Retinal pigment epithelial cell (primary cell): ENCODE measurements at regions not wholly inside any gene's neighbourhood (a gene's known extent, or its start where the extent isn't known, plus 50 kb on each side); places are given as distances from the start of the nearest gene placed in this dataset.
A peak's percentile ranks its signal among the peaks of the same experiment; 100 is the strongest.

Experiments used
- DNase-seq: peaks from one replicate; pipeline ENCODE4 v3.0.0-alpha.2; 2010; ENCODE audit warnings: low read depth
- H3K4me3 ChIP-seq: 2 replicates; pipeline ENCODE4 v1.5.1; 2011; ENCODE audit warnings: mild to moderate bottlenecking, low read length, control low read depth, moderate library complexity
- TF ChIP-seq, protein P1 (sequence below): conservative IDR thresholded peaks from 2 replicates; pipeline ENCODE4 v1.5.1; 2011; ENCODE audit warnings: low read depth, low read length, control low read depth, inconsistent platforms

DNA sequence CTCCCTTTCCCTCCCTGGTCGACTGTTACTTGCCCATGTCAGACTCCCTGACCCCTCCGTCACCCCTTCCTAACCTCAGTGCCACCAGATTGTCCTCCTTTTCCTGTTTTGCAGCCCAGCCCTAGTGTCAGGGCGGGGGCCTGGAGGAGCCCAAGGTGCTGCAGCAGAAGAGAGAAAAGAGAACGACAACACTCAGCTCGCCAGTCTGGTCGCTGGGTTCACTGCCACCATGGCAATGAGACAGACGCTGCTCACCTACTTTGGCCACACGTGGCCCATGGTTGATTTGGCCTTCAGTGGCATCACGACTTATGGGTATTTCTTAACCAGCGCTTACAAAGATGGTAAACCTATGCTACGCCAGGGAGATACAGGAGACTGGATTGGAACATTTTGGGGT, 108.4 kb upstream of the RMDN2 start:
- H3K4me3 ChIP-seq = no peak overlapping the region
- DNase-seq = no peak
- TF ChIP-seq, protein P1, sequence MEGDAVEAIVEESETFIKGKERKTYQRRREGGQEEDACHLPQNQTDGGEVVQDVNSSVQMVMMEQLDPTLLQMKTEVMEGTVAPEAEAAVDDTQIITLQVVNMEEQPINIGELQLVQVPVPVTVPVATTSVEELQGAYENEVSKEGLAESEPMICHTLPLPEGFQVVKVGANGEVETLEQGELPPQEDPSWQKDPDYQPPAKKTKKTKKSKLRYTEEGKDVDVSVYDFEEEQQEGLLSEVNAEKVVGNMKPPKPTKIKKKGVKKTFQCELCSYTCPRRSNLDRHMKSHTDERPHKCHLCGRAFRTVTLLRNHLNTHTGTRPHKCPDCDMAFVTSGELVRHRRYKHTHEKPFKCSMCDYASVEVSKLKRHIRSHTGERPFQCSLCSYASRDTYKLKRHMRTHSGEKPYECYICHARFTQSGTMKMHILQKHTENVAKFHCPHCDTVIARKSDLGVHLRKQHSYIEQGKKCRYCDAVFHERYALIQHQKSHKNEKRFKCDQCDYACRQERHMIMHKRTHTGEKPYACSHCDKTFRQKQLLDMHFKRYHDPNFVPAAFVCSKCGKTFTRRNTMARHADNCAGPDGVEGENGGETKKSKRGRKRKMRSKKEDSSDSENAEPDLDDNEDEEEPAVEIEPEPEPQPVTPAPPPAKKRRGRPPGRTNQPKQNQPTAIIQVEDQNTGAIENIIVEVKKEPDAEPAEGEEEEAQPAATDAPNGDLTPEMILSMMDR = no peak

DNA sequence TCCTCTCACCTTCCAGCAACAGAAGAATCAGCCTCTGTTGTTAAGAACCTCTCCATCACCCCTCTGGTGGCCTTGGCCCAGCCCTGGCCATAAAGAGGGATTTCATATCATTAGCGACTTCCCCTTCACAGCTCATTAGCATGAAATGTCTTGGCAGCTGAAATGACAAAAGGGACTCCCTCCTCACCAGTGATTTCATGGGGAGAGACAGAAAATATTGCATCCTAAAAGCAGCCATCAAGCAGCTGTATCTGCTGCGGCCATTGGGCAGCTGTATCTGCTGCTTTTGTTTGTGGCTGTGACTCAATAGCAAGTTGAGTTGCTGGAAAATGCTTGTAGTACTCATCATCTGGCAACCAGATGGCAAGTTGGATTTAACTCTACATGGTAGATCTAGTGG, 105.9 kb upstream of the RMDN2 start:
- DNase-seq = no peak
- no peak overlapping the region for H3K4me3 ChIP-seq

DNA sequence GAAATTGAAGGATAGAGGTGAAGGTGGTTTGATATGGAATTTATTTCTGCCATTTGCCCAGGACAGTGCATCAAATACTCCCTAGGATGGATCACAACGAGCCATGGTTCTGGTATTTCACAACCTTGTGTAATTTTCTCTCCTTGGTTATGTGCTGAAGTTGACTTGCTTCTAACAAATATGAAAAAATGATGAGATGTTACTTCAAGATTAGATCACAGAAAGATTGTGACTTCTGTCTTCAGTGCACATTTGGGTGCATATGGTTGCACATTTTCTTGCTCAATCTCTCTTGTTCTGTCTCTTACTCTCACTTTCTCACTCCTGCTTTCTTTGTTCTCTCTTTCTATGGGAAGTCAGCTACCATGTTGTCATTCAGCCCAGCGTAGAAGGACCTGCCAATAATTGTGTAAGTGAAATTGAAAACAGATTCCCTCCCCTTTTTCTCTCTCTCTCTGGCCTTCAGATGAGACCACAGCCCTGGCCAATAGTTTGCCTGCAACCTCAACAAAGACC, 104.6 kb upstream of the RMDN2 start:
- no peak for DNase-seq

More for the DNA sequence above, 105.9 kb upstream of the RMDN2 start:
- TF ChIP-seq, protein P1 = no peak

DNA sequence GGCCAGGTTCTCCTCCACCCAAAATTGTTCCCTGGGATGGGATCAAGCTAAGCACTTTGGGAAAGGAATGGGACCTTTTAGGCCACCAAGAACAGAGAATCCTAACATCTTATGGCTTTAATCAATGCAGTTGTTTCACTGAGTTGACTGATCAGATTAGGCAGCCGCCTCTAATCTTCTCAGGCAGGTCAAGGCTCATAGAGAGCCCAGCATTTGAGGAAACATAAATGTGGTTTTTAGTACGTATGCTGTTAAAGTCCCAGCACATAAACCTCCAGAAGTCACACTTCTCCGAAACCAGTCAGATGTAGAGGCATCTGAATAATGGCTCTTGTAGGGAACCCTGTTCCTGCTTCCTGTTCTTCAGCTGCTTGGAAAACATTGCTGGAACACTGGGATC, 99.5 kb upstream of the RMDN2 start:
- DNase-seq = no peak
- TF ChIP-seq, protein P1 = no peak
- H3K4me3 ChIP-seq = no peak overlapping the region

More for the DNA sequence above, 104.6 kb upstream of the RMDN2 start:
- TF ChIP-seq, protein P1 = no peak
- no peak overlapping the region for H3K4me3 ChIP-seq

DNA sequence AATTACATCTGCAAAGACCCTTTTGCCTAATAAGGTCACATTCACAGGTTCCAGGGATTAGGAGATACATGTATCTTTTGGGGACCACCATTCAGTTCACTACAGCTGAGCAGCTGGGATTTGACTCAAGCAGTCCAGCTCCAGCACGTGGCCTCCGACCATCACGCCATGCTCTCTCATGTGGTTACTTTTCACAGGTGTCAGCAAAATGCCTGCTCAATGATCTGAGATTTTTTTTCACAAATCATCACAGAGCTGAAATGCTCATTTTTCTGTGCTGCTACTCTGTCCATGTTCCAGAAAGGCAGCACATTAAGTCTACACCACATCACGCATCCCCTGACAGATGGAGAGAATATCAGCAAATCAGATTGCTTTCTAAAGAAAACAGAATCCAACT, 98.5 kb upstream of the RMDN2 start:
- TF ChIP-seq, protein P1 = no peak
- H3K4me3 ChIP-seq = no peak overlapping the region
- no peak for DNase-seq

DNA sequence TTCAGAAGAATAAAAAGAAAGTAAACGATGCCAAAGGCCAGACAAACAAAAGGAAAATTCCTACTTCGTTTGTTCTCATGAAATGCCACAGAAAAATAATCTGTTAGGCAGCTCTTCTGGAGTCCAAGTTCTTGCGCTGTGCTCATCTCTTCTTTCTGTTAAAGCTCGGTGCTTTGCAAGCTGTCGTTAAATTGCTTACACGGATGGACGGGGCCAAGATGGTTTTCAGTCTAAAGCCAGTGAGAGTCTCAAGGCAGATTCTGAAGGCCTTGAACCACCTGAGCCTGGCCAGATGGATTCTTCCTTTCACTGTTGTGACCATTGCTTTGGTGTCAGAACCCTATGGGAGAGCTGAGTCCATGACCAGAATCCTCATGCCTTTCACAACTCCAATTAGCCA, 97.6 kb upstream of the RMDN2 start:
- no peak for DNase-seq
- H3K4me3 ChIP-seq = no peak overlapping the region
- TF ChIP-seq, protein P1 = no peak

DNA sequence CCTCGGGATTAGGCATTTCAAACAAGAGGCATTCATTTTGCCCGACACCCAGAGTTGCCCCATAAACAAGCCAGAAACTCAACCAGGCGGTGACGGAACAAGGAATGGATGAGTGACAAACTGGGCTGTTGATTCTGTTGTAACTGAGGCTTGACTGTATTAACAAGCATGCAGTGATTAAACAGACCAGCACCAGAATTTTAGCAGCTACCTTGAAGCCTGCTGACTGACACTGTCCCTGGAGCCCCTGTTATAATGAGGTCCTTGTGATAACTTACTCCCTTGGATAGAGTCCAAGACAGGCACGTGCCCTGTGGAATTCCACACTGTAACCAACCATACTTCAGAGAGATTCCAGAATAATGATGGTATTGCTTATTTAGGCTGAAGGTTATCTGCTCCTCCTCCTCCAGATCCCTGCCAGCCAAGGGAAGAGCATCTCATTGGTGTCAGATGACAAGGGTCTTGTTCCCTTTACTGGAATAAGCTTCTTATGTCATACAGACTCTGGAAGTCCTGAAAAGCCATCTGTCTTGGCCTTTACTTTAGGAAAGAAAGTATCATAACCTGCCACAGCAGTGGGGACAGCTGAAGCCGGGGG, 97.1 kb upstream of the RMDN2 start:
- H3K4me3 ChIP-seq = no peak overlapping the region
- TF ChIP-seq, protein P1 = no peak
- DNase-seq = peak; percentile 33
